ENCODE measurements at regions not wholly inside any gene's neighbourhood (a gene's known extent, or its start where the extent isn't known, plus 50 kb on each side); places are given as distances from the start of the nearest gene placed in this dataset.
"Not testable (repeated sequence)": the region's sequence is repeated elsewhere in the genome, so short reads cannot be mapped to it uniquely, and the experiment has no call there.

GRCh38 chr16:5151409-5151808 lies 53.8 kb upstream of the EEF2KMT start:
- TF ChIP-seq YY1 (IDR thresholded peaks at IDR 0.05; ENCODE audit: insufficient read depth, insufficient read length); SUZ12 (IDR thresholded peaks at IDR 0.05; ENCODE audit: extremely low read depth, insufficient read depth, insufficient read length); ZNF274 (IDR thresholded peaks at IDR 0.05; ENCODE audit: low read depth, low read length): not testable (repeated sequence)
